Stomach (tissue), 8 donors: ENCODE measurements at regions not wholly inside any gene's neighbourhood (a gene's known extent, or its start where the extent isn't known, plus 50 kb on each side); places are given as distances from the start of the nearest gene placed in this dataset.

Source experiments
- DNase-seq, 2 donors: peaks; one replicate each; pipeline versions ENCODE4 v3.0.0 to v3.0.0-alpha.2; 2013 to 2019
- H3K27ac ChIP-seq, 5 donors: fragments of 200-600 bp in 4 of 5; sonication (generic) in 4 of 5; one replicate each; pipeline ENCODE4 v1.5.1; 2013 to 2019; ENCODE audit warnings: mild to moderate bottlenecking in 1 of 5, moderate library complexity in 1 of 5
- H3K27me3 ChIP-seq, 3 donors: fragments of 200-600 bp; sonication (generic); one replicate each; pipeline ENCODE4 v1.5.1; 2017 to 2019; ENCODE audit warnings: mixed run types in 1 of 3
- H3K36me3 ChIP-seq, 4 donors: fragments of 200-600 bp; sonication (generic); 1 replicate in 3 of 4; 2 replicates in 1 of 4; pipeline ENCODE4 v1.5.1; 2016 to 2019
- H3K4me1 ChIP-seq, 4 donors: fragments of 200-600 bp; sonication (generic); one replicate each; pipeline ENCODE4 v1.5.1; 2016 to 2019
- H3K4me3 ChIP-seq, 4 donors: fragments of 200-600 bp; sonication (generic) in 3 of 4; one replicate each; pipeline ENCODE4 v1.5.1; 2016 to 2019; ENCODE audit warnings: mild to moderate bottlenecking in 1 of 4
- H3K9me3 ChIP-seq, 4 donors: fragments of 200-600 bp; sonication (generic); one replicate each; pipeline ENCODE4 v1.5.1; 2016 to 2019
- CTCF ChIP-seq, 7 experiments: fragments of 450-650 bp in 4 of 7; fragments of 200-600 bp in 3 of 7; sonication (generic) in 3 of 7; IDR thresholded peaks; one replicate each; pipeline ENCODE4 v1.5.1; 2016 to 2019; ENCODE audit warnings: antibody characterized with exemption in 7 of 7, control low read depth in 2 of 7, mild to moderate bottlenecking in 1 of 7
- EP300 ChIP-seq: sonication (generic); formaldehyde crosslinking; IDR thresholded peaks from one replicate; pipeline ENCODE4 v1.6.1; 2017; ENCODE audit warnings: antibody characterized with exemption
- POLR2A ChIP-seq, 4 donors: fragments of 450-650 bp; IDR thresholded peaks; one replicate each; pipeline ENCODE4 v1.6.1; 2016; ENCODE audit warnings: antibody characterized with exemption in 4 of 4, control low read depth in 2 of 4, mild to moderate bottlenecking in 1 of 4, moderate library complexity in 1 of 4
- POLR2AphosphoS5 ChIP-seq, 3 donors: sonication (generic); formaldehyde crosslinking; IDR thresholded peaks; one replicate each; pipeline ENCODE4 v1.6.1; 2016; ENCODE audit warnings: antibody characterized with exemption in 3 of 3
- WGBS, 5 donors: extraction: QIAGEN DNeasy Blood & Tissue Kit in 3 of 5; methylation state at CpG; one replicate each; pipeline versions ENCODE4 v1.1.5 to v1.1.7; 2013 to 2018; 5-methylcytosine and 5-hydroxymethylcytosine counted together
- intact Hi-C: fragments of 100-400 bp; cut with DNase I; formaldehyde crosslinking; loops from one replicate; pipeline ENCODE4 v1.15.1; 2023; ENCODE audit warnings: low total_unique reads
- donor health status: healthy with polysubstance abuse.
- donor health status: Bipolar disorder and iron deficiency.
- donor health status: healthy.

GRCh38 chr2:83943265-83943664 lies 515.8 kb downstream of the SUCLG1 start:
- no peak for DNase-seq
- H3K27me3 ChIP-seq, result no peaks in the 10 kb centered on the region
- H3K27ac ChIP-seq, result no peak overlapping the region
- WGBS, 5 donors, result 83 to 93% (median 92%) methylated on average over 3 of the region's 3 CpGs
- TF ChIP-seq POLR2A (IDR thresholded peaks at IDR 0.05) (no peak), EP300 (no peak), POLR2AphosphoS5 (IDR thresholded peaks at IDR 0.05) (no peak), CTCF (IDR thresholded peaks at IDR 0.05) (no peak)
- no peaks in the 10 kb centered on the region for H3K4me1 ChIP-seq
- no peak overlapping the region for H3K4me3 ChIP-seq
- no peaks in the 10 kb centered on the region for H3K36me3 ChIP-seq
- intact Hi-C loops, result no loop called here
- no peaks in the 10 kb centered on the region for H3K9me3 ChIP-seq

- no peaks in the 10 kb centered on the region for H3K27me3 ChIP-seq
- no peaks in the 10 kb centered on the region for H3K9me3 ChIP-seq
- no peaks in the 10 kb centered on the region for H3K4me1 ChIP-seq
- H3K27ac ChIP-seq, result no peak overlapping the region
- peak in 1 of 2 donors; percentile 10 for DNase-seq
- no peak overlapping the region for H3K4me3 ChIP-seq
- TF ChIP-seq CTCF (IDR thresholded peaks at IDR 0.05), result no peak
- TF ChIP-seq EP300, result no peak
- no peak for TF ChIP-seq POLR2A (IDR thresholded peaks at IDR 0.05)
- no peaks in the 10 kb centered on the region for H3K36me3 ChIP-seq
- intact Hi-C loops, result no loop called here
- WGBS, 5 donors, result 65 to 83% (median 76%) methylated on average over 5 of the region's 5 CpGs
Measured at GRCh38 chr2:83941886-83942285, 517.2 kb downstream of the SUCLG1 start.

DNA sequence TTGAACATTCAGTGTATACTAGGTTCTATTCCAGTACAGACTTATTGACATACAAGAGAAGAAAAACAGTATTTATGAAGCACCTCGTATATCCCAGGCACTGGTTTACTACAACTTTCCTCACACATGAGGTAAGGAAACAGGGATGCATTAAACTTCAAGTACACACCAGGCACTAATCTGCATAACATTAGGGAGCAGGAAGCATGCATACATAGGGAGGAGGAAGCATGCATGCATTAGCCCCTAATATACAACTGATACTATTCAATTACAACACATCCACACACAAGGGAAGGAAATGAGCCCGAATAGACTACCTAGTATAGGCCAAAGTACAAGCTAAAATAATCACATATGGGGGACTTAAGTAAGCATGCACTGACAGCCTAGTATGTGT lies 525.3 kb downstream of the SUCLG1 start:
- intact Hi-C loops, result no loop called here
- Histone ChIP-seq H3K27me3 (no peaks in the 10 kb centered on the region), H3K9me3 (no peaks in the 10 kb centered on the region), H3K4me3 (no peak overlapping the region), H3K4me1 (no peaks in the 10 kb centered on the region), H3K36me3 (no peaks in the 10 kb centered on the region), H3K27ac (no peak overlapping the region)
- no peak for DNase-seq
- WGBS, 5 donors, result 47 to 56% (median 51%) methylated on average over 2 of the region's 2 CpGs
- TF ChIP-seq CTCF (IDR thresholded peaks at IDR 0.05) (no peak), POLR2A (IDR thresholded peaks at IDR 0.05) (no peak), EP300 (no peak), POLR2AphosphoS5 (IDR thresholded peaks at IDR 0.05) (no peak)

GRCh38 chr2:83923531-83923930 lies 535.5 kb downstream of the SUCLG1 start:
- no peaks in the 10 kb centered on the region for H3K36me3 ChIP-seq
- no peak overlapping the region for H3K4me3 ChIP-seq
- no peaks in the 10 kb centered on the region for H3K9me3 ChIP-seq
- intact Hi-C loops, result no loop called here
- TF ChIP-seq POLR2AphosphoS5 (IDR thresholded peaks at IDR 0.05) (no peak), POLR2A (IDR thresholded peaks at IDR 0.05) (no peak), CTCF (IDR thresholded peaks at IDR 0.05) (no peak), EP300 (no peak)
- no peak overlapping the region for H3K27ac ChIP-seq
- no peaks in the 10 kb centered on the region for H3K27me3 ChIP-seq
- WGBS, 5 donors, result 75 to 85% (median 78%) methylated on average over 2 of the region's 2 CpGs
- DNase-seq, result no peak
- no peaks in the 10 kb centered on the region for H3K4me1 ChIP-seq

GRCh38 chr2:83916559-83916958 lies 542.5 kb downstream of the SUCLG1 start:
- Histone ChIP-seq H3K36me3 (no peaks in the 10 kb centered on the region), H3K27me3 (no peaks in the 10 kb centered on the region)
- intact Hi-C loops, result no loop called here

More at GRCh38 chr2:83916559-83916958, 542.5 kb downstream of the SUCLG1 start:
- no peak overlapping the region for H3K27ac ChIP-seq
- no peaks in the 10 kb centered on the region for H3K4me1 ChIP-seq
- H3K4me3 ChIP-seq, result no peak overlapping the region
- no peak for DNase-seq
- no peaks in the 10 kb centered on the region for H3K9me3 ChIP-seq
- no peak for TF ChIP-seq EP300
